ENCODE measurements at regions not wholly inside any gene's neighbourhood (a gene's known extent, or its start where the extent isn't known, plus 50 kb on each side); places are given as distances from the start of the nearest gene placed in this dataset.

- TF ChIP-seq POLR2AphosphoS5 (IDR thresholded peaks at IDR 0.05) (no peak), CTCF (IDR thresholded peaks at IDR 0.05) (no peak), POLR2A (IDR thresholded peaks at IDR 0.05) (no peak), EP300 (IDR thresholded peaks at IDR 0.05) (no peak)
Measured at GRCh38 chr1:192067360-192067759, 90.9 kb upstream of the RGS18 start.

Data from suprapubic skin (tissue), 4 donors.